NCI-H1092 (cell line): ENCODE measurements at regions not wholly inside any gene's neighbourhood (a gene's known extent, or its start where the extent isn't known, plus 50 kb on each side); places are given as distances from the start of the nearest gene placed in this dataset.

Experiments used
- DNase-seq: peaks from one replicate; lab custom pipeline; 2025; lab: John Stamatoyannopoulos, UW

GRCh38 chr3:70120357-70120966 lies 120.9 kb downstream of the SAMMSON start:
- peak; percentile 1 for DNase-seq

- no peak for DNase-seq
These were observed 127.7 kb downstream of the SAMMSON start for GRCh38 chr3:70127192-70127591.

- no peak for DNase-seq
These were observed 137.8 kb downstream of the SAMMSON start for GRCh38 chr3:70137366-70137765.

- DNase-seq: no peak
These were observed 139.1 kb downstream of the SAMMSON start for GRCh38 chr3:70138606-70139005.
